Caco-2 (cell line): ENCODE measurements at regions not wholly inside any gene's neighbourhood (a gene's known extent, or its start where the extent isn't known, plus 50 kb on each side); places are given as distances from the start of the nearest gene placed in this dataset.

Experiments
- BruUV-seq: library from RNA; stranded (reverse); fragments of 400-500 nt; replicated peaks from 2 replicates; lab custom pipeline; 2021; lab: Mats Ljungman, UMichigan
- CTCF ChIA-PET: fragments of 300-600 bp; sonication (Branson Sonifier 250); formaldehyde crosslinking; loops from one replicate; lab custom pipeline; 2022; ENCODE audit warnings: antibody characterized with exemption; lab: Charles Lee
- POLR2A ChIA-PET: fragments of 300-600 bp; sonication (Branson Sonifier 250); formaldehyde crosslinking; loops from one replicate; lab custom pipeline; 2022; ENCODE audit warnings: antibody characterized with exemption; lab: Charles Lee
- DNase-seq, 2 experiments: peaks; one replicate each; pipeline versions ENCODE4 v3.0.0 to v3.0.0-alpha.2; 2020 to 2022
- H3K27me3 ChIP-seq: replicated peaks from 2 replicates; pipeline ENCODE4 v1.6.0; 2011; ENCODE audit warnings: low read length; ENCODE audit not compliant: control insufficient read depth, insufficient read depth
- H3K36me3 ChIP-seq: 2 replicates; pipeline ENCODE4 v1.5.1; 2011; ENCODE audit warnings: low read length; ENCODE audit not compliant: control insufficient read depth, insufficient read depth
- H3K4me1 ChIP-seq: fragments of 250-450 bp; sonication (Bioruptor Pico); 2 replicates; pipeline ENCODE4 v1.5.1; 2020; ENCODE audit warnings: mild to moderate bottlenecking
- H3K4me3 ChIP-seq: 2 replicates; pipeline ENCODE4 v1.5.1; 2011; ENCODE audit warnings: low read depth, mild to moderate bottlenecking, control low read depth, low read length
- H3K9me3 ChIP-seq: fragments of 250-450 bp; sonication (Bioruptor Pico); 2 replicates; pipeline ENCODE4 v1.5.1; 2020; ENCODE audit warnings: mild to moderate bottlenecking, moderate library complexity
- H3K27ac Mint-ChIP-seq: one replicate; pipeline ENCODE4 v1.8.0; 2022; ENCODE audit warnings: mixed read lengths; ENCODE audit not compliant: unreplicated experiment
- H3K27me3 Mint-ChIP-seq: one replicate; pipeline ENCODE4 v1.8.0; 2022; ENCODE audit warnings: mixed read lengths; ENCODE audit not compliant: insufficient read depth, unreplicated experiment
- H3K36me3 Mint-ChIP-seq: one replicate; pipeline ENCODE4 v1.8.0; 2022; ENCODE audit warnings: mild to moderate bottlenecking, mixed read lengths; ENCODE audit not compliant: insufficient read depth, unreplicated experiment
- H3K4me1 Mint-ChIP-seq: one replicate; pipeline ENCODE4 v1.8.0; 2022; ENCODE audit warnings: low read depth, mixed read lengths; ENCODE audit not compliant: unreplicated experiment
- H3K4me3 Mint-ChIP-seq: one replicate; pipeline ENCODE4 v1.8.0; 2022; ENCODE audit warnings: mild to moderate bottlenecking, moderate library complexity, mixed read lengths; ENCODE audit not compliant: unreplicated experiment
- H3K9me3 Mint-ChIP-seq: one replicate; pipeline ENCODE4 v1.8.0; 2022; ENCODE audit warnings: mixed read lengths; ENCODE audit not compliant: unreplicated experiment
- CTCF ChIP-seq, 2 experiments: fragments of 200-600 bp in 1 of 2; IDR thresholded peaks; 1 replicate in 1 of 2; 2 replicates in 1 of 2; pipeline versions ENCODE4 v1.5.1 to v1.8.0; 2011 to 2022; ENCODE audit warnings: antibody characterized with exemption in 1 of 2, control low read depth in 1 of 2, inconsistent platforms in 1 of 2, low read depth in 1 of 2, low read length in 1 of 2, mild to moderate bottlenecking in 1 of 2, moderate library complexity in 1 of 2; ENCODE audit not compliant: insufficient read depth in 1 of 2, severe bottlenecking in 1 of 2, unreplicated experiment in 1 of 2
- intact Hi-C: fragments of 100-400 bp; cut with micrococcal nuclease; formaldehyde crosslinking; loops from one replicate; pipeline ENCODE4 v1.10.0; 2022; ENCODE audit not compliant: unreplicated experiment

DNA sequence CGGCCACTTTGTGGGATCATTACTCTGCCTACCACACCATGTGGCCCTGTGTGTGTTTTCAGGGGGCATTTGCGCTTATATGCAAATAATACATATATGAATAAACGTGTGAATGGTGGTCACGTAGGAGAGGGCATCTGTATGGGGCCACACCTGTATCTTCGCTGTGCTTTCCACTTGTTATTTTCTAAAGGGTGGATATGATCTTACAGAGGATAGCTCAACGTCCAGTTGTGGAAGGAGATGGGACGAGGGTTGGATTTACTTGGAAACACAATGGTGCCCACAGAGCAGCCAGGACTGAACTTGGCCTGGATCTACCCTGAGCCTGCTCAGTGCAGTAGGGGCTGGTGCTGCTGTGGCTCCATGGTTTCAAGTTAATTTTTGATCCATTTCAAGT is 93.3 kb downstream of the YTHDF1 start:
- H3K36me3 Mint-ChIP-seq = no peaks in the 10 kb centered on the region
- DNase-seq = peak in 1 of 2 experiments; percentile 21
- intact Hi-C loops = no loop called here
- POLR2A ChIA-PET = no interaction called here
- H3K4me3 Mint-ChIP-seq = no peak overlapping the region
- H3K27ac Mint-ChIP-seq = no peak overlapping the region
- no TSS peak for BruUV-seq
- no peaks in the 10 kb centered on the region for H3K4me1 Mint-ChIP-seq
- Histone ChIP-seq H3K9me3 (no peaks in the 10 kb centered on the region; the same call in 1 of the 2 replicates), H3K36me3 (no peaks in the 10 kb centered on the region), H3K4me3 (no peak overlapping the region), H3K4me1 (no peaks in the 10 kb centered on the region), H3K27me3 (peaks cover 8% of the 10 kb centered on the region)
- CTCF ChIA-PET = interaction anchor here (0.6 to 0.7 kb wide), 2 partner anchors 36 to 398 kb away, joined by 3 to 7 read pairs; partner anchors contain the start of gene PPDPF
- H3K9me3 Mint-ChIP-seq = no peaks in the 10 kb centered on the region
- peaks cover 49% of the 10 kb centered on the region for H3K27me3 Mint-ChIP-seq
- TF ChIP-seq CTCF (IDR thresholded peaks at IDR 0.05; ENCODE audit: insufficient read depth in 1 of 2, low read depth in 1 of 2, low read length in 1 of 2, severe bottlenecking in 1 of 2, unreplicated experiment in 1 of 2) = no peak

DNA sequence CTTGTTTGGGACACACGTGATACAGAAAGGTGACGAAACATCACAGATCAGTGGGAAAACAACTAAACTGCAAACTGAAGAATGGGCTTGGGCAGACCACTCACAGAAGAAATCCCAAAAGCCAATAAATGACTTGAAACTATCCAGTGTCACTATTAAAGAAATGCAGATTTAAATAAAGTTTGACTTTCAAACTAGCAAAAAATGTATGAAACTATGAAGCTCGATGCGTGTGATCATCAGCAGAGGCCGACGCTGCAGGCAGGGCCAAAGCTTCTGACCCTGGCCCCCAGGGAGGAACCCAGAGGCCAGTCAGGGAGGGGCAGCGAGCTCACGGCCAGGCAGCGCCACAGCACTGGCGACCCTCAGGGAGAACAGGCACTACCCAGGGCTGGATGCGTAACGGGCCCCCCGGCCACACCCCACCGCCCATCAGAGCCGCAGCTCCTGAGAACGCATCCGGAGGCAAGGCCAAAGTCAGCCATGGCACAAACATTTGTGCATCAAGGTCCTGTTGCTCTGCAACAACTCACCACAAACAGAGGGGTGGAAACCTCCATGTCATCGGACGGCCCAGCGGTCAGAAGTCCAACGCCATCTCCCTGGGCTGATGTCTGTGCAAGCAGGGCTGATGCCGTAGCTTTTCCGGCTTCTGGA is 94.1 kb downstream of the YTHDF1 start:
- Histone ChIP-seq H3K4me1 (no peaks in the 10 kb centered on the region), H3K9me3 (no peaks in the 10 kb centered on the region; the same call in 1 of the 2 replicates), H3K27me3 (peaks cover 6% of the 10 kb centered on the region), H3K36me3 (no peaks in the 10 kb centered on the region), H3K4me3 (no peak overlapping the region)
- no peak for TF ChIP-seq CTCF (IDR thresholded peaks at IDR 0.05; ENCODE audit: insufficient read depth in 1 of 2, low read depth in 1 of 2, low read length in 1 of 2, severe bottlenecking in 1 of 2, unreplicated experiment in 1 of 2)
- Mint-ChIP-seq H3K4me3 (no peak overlapping the region), H3K27ac (no peak overlapping the region), H3K9me3 (no peaks in the 10 kb centered on the region), H3K27me3 (peaks cover 55% of the 10 kb centered on the region), H3K36me3 (no peaks in the 10 kb centered on the region), H3K4me1 (no peaks in the 10 kb centered on the region)
- CTCF ChIA-PET = interaction anchor here (0.6 kb wide), 1 partner anchor 398 kb away, joined by 7 read pairs; the partner anchor contains the start of gene PPDPF
- intact Hi-C loops = no loop called here
- BruUV-seq = no TSS peak
- POLR2A ChIA-PET = interaction anchor here (0.6 kb wide), 2 partner anchors 59 to 328 kb away, joined by 3 to 5 read pairs; no protein-coding TSS in a partner anchor
- peak in 1 of 2 experiments; percentile 39 for DNase-seq

- ChIA-PET CTCF (no interaction called here), POLR2A (no interaction called here)
- Mint-ChIP-seq H3K27ac (no peak overlapping the region), H3K4me1 (no peaks in the 10 kb centered on the region), H3K27me3 (peaks cover 52% of the 10 kb centered on the region), H3K9me3 (no peaks in the 10 kb centered on the region), H3K36me3 (no peaks in the 10 kb centered on the region), H3K4me3 (no peak overlapping the region)
- BruUV-seq = no TSS peak
- H3K4me3 ChIP-seq = no peak overlapping the region
- peak in 1 of 2 experiments; percentile 38 for DNase-seq
- H3K4me1 ChIP-seq = no peaks in the 10 kb centered on the region
- no peaks in the 10 kb centered on the region for H3K36me3 ChIP-seq
- TF ChIP-seq CTCF (IDR thresholded peaks at IDR 0.05; ENCODE audit: insufficient read depth in 1 of 2, low read depth in 1 of 2, low read length in 1 of 2, severe bottlenecking in 1 of 2, unreplicated experiment in 1 of 2) = no peak
- H3K9me3 ChIP-seq = peaks cover 1% of the 10 kb centered on the region; the same call in 1 of the 2 replicates
- H3K27me3 ChIP-seq = peaks cover 4% of the 10 kb centered on the region
- intact Hi-C loops = no loop called here
Observed at GRCh38 chr20:63121246-63121645, 94.7 kb downstream of the YTHDF1 start.
